ENCODE measurements at regions not wholly inside any gene's neighbourhood (a gene's known extent, or its start where the extent isn't known, plus 50 kb on each side); places are given as distances from the start of the nearest gene placed in this dataset.

DNA sequence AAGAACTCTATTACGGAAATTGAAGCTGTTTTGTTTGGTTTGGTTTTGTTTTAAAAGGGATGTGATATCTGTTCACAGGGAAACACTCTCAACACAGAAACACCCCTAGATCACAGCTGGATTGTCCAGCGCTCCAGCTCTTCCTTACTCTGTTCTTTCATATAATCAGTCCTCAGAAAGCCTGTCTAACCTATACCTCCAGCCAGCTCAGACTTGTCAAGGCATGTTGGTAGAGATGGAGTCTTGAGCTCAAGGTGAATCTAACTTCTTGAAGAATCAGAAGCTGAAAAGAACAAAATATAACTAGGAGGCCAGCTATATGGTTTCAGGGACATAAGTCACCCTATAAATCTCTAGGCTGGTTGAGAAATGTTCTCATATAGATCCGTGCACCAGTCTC, 110.2 kb upstream of the EPHA3 start:
- no peak overlapping the region for H3K4me3 ChIP-seq (ENCODE audit: low read length)

DNA sequence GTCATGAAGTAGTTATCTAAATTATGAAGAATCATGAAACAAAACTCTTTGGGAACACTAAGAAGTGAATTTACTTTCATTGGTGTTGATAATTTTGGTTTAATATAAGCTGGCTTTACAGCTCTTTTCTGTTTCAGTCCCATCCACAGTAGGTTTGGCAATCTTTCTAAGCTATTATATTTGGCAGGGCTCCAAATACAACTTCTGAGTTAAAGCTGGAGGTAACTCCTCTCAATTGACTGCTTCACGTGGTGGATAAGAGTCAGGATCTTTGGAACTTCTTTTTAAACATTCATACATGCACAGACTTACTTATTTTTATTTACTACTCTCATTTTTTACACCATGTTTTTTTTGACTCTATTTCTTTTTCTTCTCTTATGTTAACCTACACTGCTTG, 106.5 kb upstream of the EPHA3 start:
- no peaks in the 10 kb centered on the region for H3K36me3 ChIP-seq (ENCODE audit: insufficient read depth, low read length)
- H3K27ac ChIP-seq (ENCODE audit: low read length), result no peak overlapping the region
- TF ChIP-seq EZH2 (IDR thresholded peaks at IDR 0.05; ENCODE audit: borderline replicate concordance, insufficient read depth, low read length, poor library complexity, severe bottlenecking), result no peak
- no peak for TF ChIP-seq POLR2AphosphoS5 (IDR thresholded peaks at IDR 0.05)
- TF ChIP-seq SMC3 (conservative IDR thresholded peaks at IDR 0.05; ENCODE audit: poor library complexity), result no peak
- no peak for TF ChIP-seq TAF1 (IDR thresholded peaks at IDR 0.05; ENCODE audit: low read depth)
- no peak for TF ChIP-seq RAD21 (conservative IDR thresholded peaks at IDR 0.05)
- TF ChIP-seq, protein P1, sequence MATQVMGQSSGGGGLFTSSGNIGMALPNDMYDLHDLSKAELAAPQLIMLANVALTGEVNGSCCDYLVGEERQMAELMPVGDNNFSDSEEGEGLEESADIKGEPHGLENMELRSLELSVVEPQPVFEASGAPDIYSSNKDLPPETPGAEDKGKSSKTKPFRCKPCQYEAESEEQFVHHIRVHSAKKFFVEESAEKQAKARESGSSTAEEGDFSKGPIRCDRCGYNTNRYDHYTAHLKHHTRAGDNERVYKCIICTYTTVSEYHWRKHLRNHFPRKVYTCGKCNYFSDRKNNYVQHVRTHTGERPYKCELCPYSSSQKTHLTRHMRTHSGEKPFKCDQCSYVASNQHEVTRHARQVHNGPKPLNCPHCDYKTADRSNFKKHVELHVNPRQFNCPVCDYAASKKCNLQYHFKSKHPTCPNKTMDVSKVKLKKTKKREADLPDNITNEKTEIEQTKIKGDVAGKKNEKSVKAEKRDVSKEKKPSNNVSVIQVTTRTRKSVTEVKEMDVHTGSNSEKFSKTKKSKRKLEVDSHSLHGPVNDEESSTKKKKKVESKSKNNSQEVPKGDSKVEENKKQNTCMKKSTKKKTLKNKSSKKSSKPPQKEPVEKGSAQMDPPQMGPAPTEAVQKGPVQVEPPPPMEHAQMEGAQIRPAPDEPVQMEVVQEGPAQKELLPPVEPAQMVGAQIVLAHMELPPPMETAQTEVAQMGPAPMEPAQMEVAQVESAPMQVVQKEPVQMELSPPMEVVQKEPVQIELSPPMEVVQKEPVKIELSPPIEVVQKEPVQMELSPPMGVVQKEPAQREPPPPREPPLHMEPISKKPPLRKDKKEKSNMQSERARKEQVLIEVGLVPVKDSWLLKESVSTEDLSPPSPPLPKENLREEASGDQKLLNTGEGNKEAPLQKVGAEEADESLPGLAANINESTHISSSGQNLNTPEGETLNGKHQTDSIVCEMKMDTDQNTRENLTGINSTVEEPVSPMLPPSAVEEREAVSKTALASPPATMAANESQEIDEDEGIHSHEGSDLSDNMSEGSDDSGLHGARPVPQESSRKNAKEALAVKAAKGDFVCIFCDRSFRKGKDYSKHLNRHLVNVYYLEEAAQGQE (IDR thresholded peaks at IDR 0.05; ENCODE audit: borderline replicate concordance), result no peak
- no peak for TF ChIP-seq EP300 (conservative IDR thresholded peaks at IDR 0.05; ENCODE audit: poor library complexity, severe bottlenecking)
- TF ChIP-seq MXI1 (conservative IDR thresholded peaks at IDR 0.05; ENCODE audit: poor library complexity, severe bottlenecking), result no peak
- no peak for TF ChIP-seq CTCF (IDR thresholded peaks at IDR 0.05; ENCODE audit: poor library complexity, severe bottlenecking)
- H3K4me3 ChIP-seq (ENCODE audit: low read length), result no peak overlapping the region
- no peaks in the 10 kb centered on the region for H4K20me1 ChIP-seq (ENCODE audit: insufficient read depth)
- H3K9me3 ChIP-seq (ENCODE audit: low read length), result peaks cover 7% of the 10 kb centered on the region
- H3K9ac ChIP-seq (ENCODE audit: low read length), result no peak overlapping the region
- H3K4me2 ChIP-seq (ENCODE audit: low read length), result no peak overlapping the region
- H3F3A ChIP-seq (ENCODE audit: insufficient read depth, low read length, poor library complexity, severe bottlenecking), result no peaks in the 10 kb centered on the region
- no peaks in the 10 kb centered on the region for H3K9me2 ChIP-seq (ENCODE audit: insufficient read depth, low read length)
- H3K27me3 ChIP-seq (ENCODE audit: insufficient read depth, low read depth, low read length), result no peaks in the 10 kb centered on the region
- H2AFZ ChIP-seq (ENCODE audit: low read depth, low read length), result no peak overlapping the region
- H3K79me2 ChIP-seq (replicated peaks; ENCODE audit: insufficient read depth, low read length), result no peaks in the 10 kb centered on the region

More for the DNA sequence above, 110.2 kb upstream of the EPHA3 start:
- no peaks in the 10 kb centered on the region for H3K36me3 ChIP-seq (ENCODE audit: insufficient read depth, low read length)
- H3K27me3 ChIP-seq (ENCODE audit: insufficient read depth, low read depth, low read length), result no peaks in the 10 kb centered on the region
- H3K9me3 ChIP-seq (ENCODE audit: low read length), result peaks cover 7% of the 10 kb centered on the region
- H3K27ac ChIP-seq (ENCODE audit: low read length), result no peak overlapping the region
- no peaks in the 10 kb centered on the region for H3K9me2 ChIP-seq (ENCODE audit: insufficient read depth, low read length)
- H2AFZ ChIP-seq (ENCODE audit: low read depth, low read length), result no peak overlapping the region
- H3K4me2 ChIP-seq (ENCODE audit: low read length), result no peak overlapping the region
- H3K9ac ChIP-seq (ENCODE audit: low read length), result no peak overlapping the region
- H4K20me1 ChIP-seq (ENCODE audit: insufficient read depth), result no peaks in the 10 kb centered on the region
- TF ChIP-seq CTCF (IDR thresholded peaks at IDR 0.05; ENCODE audit: poor library complexity, severe bottlenecking), result no peak
- no peak for TF ChIP-seq EP300 (conservative IDR thresholded peaks at IDR 0.05; ENCODE audit: poor library complexity, severe bottlenecking)
- no peak for TF ChIP-seq POLR2AphosphoS5 (IDR thresholded peaks at IDR 0.05)
- no peak for TF ChIP-seq MXI1 (conservative IDR thresholded peaks at IDR 0.05; ENCODE audit: poor library complexity, severe bottlenecking)
- no peak for TF ChIP-seq SMC3 (conservative IDR thresholded peaks at IDR 0.05; ENCODE audit: poor library complexity)
- TF ChIP-seq TAF1 (IDR thresholded peaks at IDR 0.05; ENCODE audit: low read depth), result no peak
- no peak for TF ChIP-seq RAD21 (conservative IDR thresholded peaks at IDR 0.05)
- TF ChIP-seq EZH2 (IDR thresholded peaks at IDR 0.05; ENCODE audit: borderline replicate concordance, insufficient read depth, low read length, poor library complexity, severe bottlenecking), result no peak
- TF ChIP-seq, protein P1 (IDR thresholded peaks at IDR 0.05; ENCODE audit: borderline replicate concordance), result no peak
- H3F3A ChIP-seq (ENCODE audit: insufficient read depth, low read length, poor library complexity, severe bottlenecking), result no peaks in the 10 kb centered on the region
- no peaks in the 10 kb centered on the region for H3K79me2 ChIP-seq (replicated peaks; ENCODE audit: insufficient read depth, low read length)

All from neural cell (in vitro differentiated cells).